Glomerular visceral epithelial cell (primary cell): ENCODE measurements at regions not wholly inside any gene's neighbourhood (a gene's known extent, or its start where the extent isn't known, plus 50 kb on each side); places are given as distances from the start of the nearest gene placed in this dataset.

Source experiments
- DNase-seq: peaks from one replicate; pipeline ENCODE4 v3.0.0-alpha.2; 2016; ENCODE audit errors: extremely low spot score

DNA sequence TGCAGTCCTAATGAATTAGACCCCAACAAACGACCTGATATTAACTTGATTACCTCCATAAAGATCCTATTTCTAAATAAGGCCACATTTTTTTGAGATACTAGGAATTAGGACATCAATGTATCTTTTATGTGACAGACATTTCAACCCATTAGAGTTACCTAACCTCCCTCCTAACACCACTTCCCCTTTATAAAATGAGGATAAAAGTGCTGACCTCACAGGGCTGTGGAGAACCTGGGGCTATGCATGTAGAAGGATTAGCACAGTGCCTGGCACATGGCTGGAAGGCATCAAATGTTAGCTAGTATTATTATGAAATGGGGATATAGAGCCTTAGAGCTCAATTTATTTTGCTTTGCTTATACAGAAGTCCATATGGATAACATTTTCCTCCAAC, 53.5 kb upstream of the LRRN1 start:
- DNase-seq: no peak

DNA sequence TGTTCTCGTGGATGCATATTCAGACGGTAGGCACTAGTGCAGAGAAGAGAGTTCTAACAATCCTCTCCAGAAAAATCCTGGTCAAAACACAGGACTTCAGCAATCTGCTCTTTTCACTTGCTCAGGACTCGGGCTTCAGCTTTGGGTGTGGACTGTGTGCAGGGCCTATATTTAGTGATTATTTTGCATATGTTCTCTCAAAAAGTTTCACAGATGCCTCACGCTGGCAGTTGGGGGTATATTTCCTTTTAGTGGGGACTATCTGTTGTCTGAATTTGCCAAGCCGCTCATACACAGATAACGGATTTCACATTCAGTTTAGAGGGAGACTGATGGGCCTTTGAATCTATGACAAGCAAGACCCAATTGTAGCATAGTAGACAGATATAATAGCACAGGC, 54.4 kb upstream of the LRRN1 start:
- no peak for DNase-seq

DNA sequence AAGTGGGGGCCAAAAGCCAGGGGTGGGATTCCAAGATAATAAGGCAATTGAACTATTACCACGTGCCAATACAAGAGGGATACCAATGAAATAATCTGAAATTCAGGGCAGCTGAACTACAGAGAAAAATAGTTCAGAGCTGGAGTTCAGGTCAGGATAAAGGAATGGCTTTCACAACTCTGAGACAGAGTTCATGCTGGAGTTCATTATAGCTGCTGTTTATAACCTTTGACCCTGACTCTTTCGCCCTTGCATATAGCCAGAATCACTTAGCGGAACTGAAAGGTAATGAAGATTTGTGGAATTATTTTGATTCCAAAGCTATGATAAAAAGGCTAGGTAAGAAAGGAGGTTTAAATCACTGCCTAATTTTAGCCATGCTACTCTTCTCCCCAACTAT, 55.5 kb upstream of the LRRN1 start:
- DNase-seq: no peak

GRCh38 chr3:3740061-3740460, 59.2 kb upstream of the LRRN1 start:
- no peak for DNase-seq

DNA sequence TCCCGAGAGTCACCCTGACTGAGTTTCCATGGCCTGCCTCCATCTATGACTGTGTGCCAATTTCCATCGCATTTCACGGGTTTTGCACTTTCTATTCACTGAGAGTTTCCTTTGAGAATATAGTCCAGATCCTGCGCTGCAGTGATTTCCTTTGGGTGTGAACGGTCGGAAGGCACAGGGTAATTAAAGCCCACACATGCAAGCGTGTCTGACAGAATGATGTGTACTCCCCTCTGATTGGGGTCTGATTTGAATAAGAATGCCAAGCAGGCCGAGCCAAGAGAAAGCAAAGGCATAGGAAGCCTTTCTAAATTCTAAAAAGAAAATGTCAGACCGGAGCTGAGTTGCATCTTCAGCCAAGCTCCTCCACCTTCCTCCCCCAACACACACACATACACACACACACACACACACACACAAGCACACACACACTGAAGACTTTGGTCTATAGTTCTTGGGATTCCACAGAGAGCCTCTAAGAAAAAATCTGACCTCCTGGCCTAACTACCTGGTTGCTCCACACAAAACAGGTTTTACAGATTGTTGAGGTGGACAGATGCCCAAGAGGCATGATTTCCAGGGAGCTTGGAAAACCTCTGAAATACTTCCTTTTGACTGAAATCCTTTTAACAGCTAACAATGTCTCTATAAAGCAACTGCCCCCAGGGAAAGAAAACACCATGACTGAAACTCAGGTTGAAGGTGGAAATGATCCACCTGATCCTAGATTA, 59.7 kb upstream of the LRRN1 start:
- DNase-seq: no peak

- DNase-seq: no peak
Measured at GRCh38 chr3:3737531-3737930, 61.7 kb upstream of the LRRN1 start.

- no peak for DNase-seq
Measured at GRCh38 chr3:3735919-3736318, 63.3 kb upstream of the LRRN1 start.

GRCh38 chr3:3734881-3735280, 64.3 kb upstream of the LRRN1 start:
- DNase-seq: no peak

GRCh38 chr3:3729261-3729660, 70.0 kb upstream of the LRRN1 start:
- DNase-seq: no peak

DNA sequence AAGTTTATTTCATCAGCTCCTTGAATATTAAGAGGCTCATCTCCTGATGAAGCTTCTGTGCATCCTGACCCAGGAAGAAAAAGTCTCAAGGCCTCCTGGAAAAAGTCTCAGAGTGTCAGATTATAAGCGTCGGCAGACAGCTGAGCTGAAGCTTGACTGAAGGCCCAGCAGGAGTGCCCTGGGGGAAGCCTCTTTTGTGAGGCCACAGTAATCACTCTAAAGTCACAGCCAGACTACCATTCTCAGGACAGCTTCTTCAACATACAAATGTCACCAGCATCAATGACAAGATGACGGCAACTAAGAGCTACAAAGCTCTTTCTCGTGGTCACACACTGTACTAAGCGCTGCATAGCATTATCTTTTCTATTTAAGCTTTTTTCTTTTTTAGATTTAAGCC, 72.7 kb upstream of the LRRN1 start:
- no peak for DNase-seq

DNA sequence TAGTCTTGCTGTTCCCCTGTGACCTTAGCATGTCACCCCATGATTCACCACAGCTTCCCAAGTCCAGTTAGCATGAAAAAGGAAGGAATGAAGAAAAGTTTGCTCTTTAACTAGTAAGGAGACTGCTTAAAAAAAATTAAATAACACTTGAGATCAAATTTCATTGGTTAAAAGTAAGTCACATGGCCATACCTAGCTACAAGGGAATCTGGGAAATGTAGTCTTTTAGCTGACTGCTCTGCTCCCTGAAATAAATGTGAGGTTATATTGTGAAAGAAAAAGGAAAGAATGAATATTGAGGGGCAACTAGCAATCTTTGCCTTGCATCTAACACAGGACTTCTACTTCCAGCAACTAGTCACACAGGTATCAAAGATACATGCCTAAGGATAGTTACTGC, 84.7 kb upstream of the LRRN1 start:
- no peak for DNase-seq

GRCh38 chr3:3712971-3713370, 86.3 kb upstream of the LRRN1 start:
- no peak for DNase-seq

DNA sequence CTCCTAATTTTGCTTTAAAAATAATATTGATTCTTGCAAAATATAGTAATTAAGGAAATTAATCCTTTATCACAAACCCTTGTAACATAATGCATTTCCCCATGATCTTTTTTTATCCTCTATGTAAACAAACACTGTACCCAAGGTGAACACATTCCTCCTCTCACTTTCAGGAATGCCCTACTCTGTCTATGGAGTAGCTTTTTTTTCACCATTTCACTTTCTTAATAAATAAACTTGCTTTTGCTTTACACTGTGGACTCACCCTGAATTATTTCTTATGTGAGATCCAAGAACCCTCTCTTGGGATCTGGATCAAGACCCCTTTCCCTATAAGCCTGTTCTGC, 90.5 kb upstream of the LRRN1 start:
- no peak for DNase-seq

- DNase-seq: no peak
Measured at GRCh38 chr3:3707858-3708768, 91.1 kb upstream of the LRRN1 start.

GRCh38 chr3:3705090-3705775, 94.0 kb upstream of the LRRN1 start:
- DNase-seq: no peak

DNA sequence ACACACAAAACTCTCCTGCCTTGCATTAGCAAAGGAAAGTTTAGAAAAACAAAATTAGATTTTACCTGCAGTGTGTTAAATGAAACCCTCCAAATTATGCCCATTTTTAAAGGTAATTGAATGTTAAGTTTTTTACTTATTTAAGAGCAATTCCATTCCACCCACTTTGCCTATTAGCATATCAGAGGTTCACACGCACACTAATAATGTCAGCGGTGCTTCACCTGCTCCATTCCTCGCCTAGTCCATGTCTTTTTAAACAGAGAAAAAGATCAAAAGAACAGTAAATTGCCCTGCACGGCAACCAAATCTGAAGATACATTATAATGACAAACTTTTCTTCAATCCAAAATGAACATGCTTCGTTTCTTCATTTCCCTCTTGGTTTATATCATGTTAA, 97.3 kb upstream of the LRRN1 start:
- DNase-seq: no peak

GRCh38 chr3:3699816-3700633, 99.2 kb upstream of the LRRN1 start:
- DNase-seq: no peak

DNA sequence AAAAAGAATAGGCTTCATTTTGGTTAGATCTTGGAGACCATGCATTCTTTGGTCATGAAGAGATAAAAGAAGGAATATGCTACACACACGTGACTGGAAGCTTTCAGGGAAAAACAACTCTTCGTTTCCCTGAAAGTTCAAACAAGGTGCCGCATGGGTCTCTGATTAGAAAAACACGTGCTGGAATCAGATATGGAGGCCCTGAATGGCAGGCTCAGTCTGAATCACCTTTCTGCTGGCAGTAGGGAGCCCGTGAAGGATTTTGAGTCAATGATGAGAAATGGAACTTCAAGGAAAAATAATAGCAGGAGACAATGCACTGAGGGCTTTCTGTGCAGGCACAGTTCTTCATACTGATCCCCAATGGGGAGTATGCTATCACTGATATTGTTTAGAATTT, 99.8 kb upstream of the LRRN1 start:
- DNase-seq: no peak

GRCh38 chr3:3696345-3696744, 102.9 kb upstream of the LRRN1 start:
- DNase-seq: no peak

- no peak for DNase-seq
Measured at GRCh38 chr3:3693593-3693992, 105.6 kb upstream of the LRRN1 start.

GRCh38 chr3:3689601-3690375, 109.4 kb upstream of the LRRN1 start:
- DNase-seq: no peak
